Ishikawa (cell line): ENCODE measurements at regions not wholly inside any gene's neighbourhood (a gene's known extent, or its start where the extent isn't known, plus 50 kb on each side); places are given as distances from the start of the nearest gene placed in this dataset.

ENCODE experiments used
- CEBPB ChIP-seq: IDR thresholded peaks from 2 replicates; pipeline ENCODE4 v1.6.1; 2012
- EGR1 ChIP-seq: IDR thresholded peaks from 2 replicates; pipeline ENCODE4 v1.6.1; 2012
- EP300 ChIP-seq: IDR thresholded peaks from 2 replicates; pipeline ENCODE4 v1.6.1; 2012; ENCODE audit warnings: borderline replicate concordance
- TAF1 ChIP-seq: IDR thresholded peaks from 2 replicates; pipeline ENCODE4 v1.6.1; 2012; ENCODE audit warnings: low read depth, mild to moderate bottlenecking
- TEAD4 ChIP-seq: IDR thresholded peaks from 2 replicates; pipeline ENCODE4 v1.6.1; 2012
- TF ChIP-seq, protein P1 (sequence below): IDR thresholded peaks from 2 replicates; pipeline ENCODE4 v1.6.1; 2012

DNA sequence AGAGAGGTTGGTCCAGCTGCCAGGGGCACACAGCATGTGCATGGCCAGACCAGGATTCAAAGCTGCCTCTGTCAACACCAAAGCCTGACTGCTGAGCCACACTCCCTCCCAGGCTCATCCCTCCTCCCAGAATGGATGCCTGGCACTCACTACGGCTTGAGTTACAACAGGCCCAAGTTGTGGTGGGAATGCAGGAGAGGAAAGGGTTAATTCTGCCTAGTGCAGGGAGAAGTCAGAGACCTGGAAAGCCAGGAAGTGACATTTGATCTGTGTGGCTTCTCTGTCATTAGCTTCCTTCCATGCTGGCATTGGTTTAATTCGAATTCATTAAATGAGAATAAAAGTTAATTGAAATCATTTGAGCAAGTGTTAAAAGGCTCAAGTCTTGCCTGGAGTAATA, 150.0 kb downstream of the NSG2 start:
- TF ChIP-seq EGR1 (no peak), TEAD4 (no peak), CEBPB (no peak), EP300 (no peak), TAF1 (no peak)
- TF ChIP-seq, protein P1, sequence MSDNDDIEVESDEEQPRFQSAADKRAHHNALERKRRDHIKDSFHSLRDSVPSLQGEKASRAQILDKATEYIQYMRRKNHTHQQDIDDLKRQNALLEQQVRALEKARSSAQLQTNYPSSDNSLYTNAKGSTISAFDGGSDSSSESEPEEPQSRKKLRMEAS = no peak
